ENCODE measurements at regions not wholly inside any gene's neighbourhood (a gene's known extent, or its start where the extent isn't known, plus 50 kb on each side); places are given as distances from the start of the nearest gene placed in this dataset.
A peak's percentile ranks its signal among the peaks of the same experiment; 100 is the strongest.

GRCh38 chr6:19325335-19325789 is 511.8 kb upstream of the ID4 start:
- peak; percentile 38 for DNase-seq (ENCODE audit: low spot score)
- in situ Hi-C loops (cut with HindIII; ENCODE audit: low sequenced_read_pairs): no loop called here

GRCh38 chr6:19327241-19327640 is 509.9 kb upstream of the ID4 start:
- in situ Hi-C loops (cut with HindIII; ENCODE audit: low sequenced_read_pairs): no loop called here

GRCh38 chr6:19327661-19328060 is 509.5 kb upstream of the ID4 start:
- no peak for DNase-seq (ENCODE audit: low spot score)
- in situ Hi-C loops (cut with HindIII; ENCODE audit: low sequenced_read_pairs): no loop called here

More at GRCh38 chr6:19327241-19327640, 509.9 kb upstream of the ID4 start:
- no peak for DNase-seq (ENCODE audit: low spot score)

- in situ Hi-C loops (cut with HindIII; ENCODE audit: low sequenced_read_pairs): no loop called here
- DNase-seq (ENCODE audit: low spot score): no peak
Measured at GRCh38 chr6:19329078-19329477, 508.1 kb upstream of the ID4 start.

- in situ Hi-C loops (cut with HindIII; ENCODE audit: low sequenced_read_pairs): no loop called here
- no peak for DNase-seq (ENCODE audit: low spot score)
Measured at GRCh38 chr6:19331089-19331488, 506.1 kb upstream of the ID4 start.

- in situ Hi-C loops (cut with HindIII; ENCODE audit: low sequenced_read_pairs): no loop called here
Measured at GRCh38 chr6:19332806-19333460, 504.2 kb upstream of the ID4 start.

GRCh38 chr6:19333936-19334335 is 503.2 kb upstream of the ID4 start:
- DNase-seq (ENCODE audit: low spot score): no peak
- in situ Hi-C loops (cut with HindIII; ENCODE audit: low sequenced_read_pairs): no loop called here

More at GRCh38 chr6:19332806-19333460, 504.2 kb upstream of the ID4 start:
- DNase-seq (ENCODE audit: low spot score): no peak

- in situ Hi-C loops (cut with HindIII; ENCODE audit: low sequenced_read_pairs): no loop called here
Measured at GRCh38 chr6:19336579-19336978, 500.6 kb upstream of the ID4 start.

GRCh38 chr6:19337101-19337500 is 500.1 kb upstream of the ID4 start:
- no peak for DNase-seq (ENCODE audit: low spot score)
- in situ Hi-C loops (cut with HindIII; ENCODE audit: low sequenced_read_pairs): no loop called here

More at GRCh38 chr6:19336579-19336978, 500.6 kb upstream of the ID4 start:
- no peak for DNase-seq (ENCODE audit: low spot score)

- in situ Hi-C loops (cut with HindIII; ENCODE audit: low sequenced_read_pairs): no loop called here
- DNase-seq (ENCODE audit: low spot score): no peak
Measured at GRCh38 chr6:19342616-19343015, 494.6 kb upstream of the ID4 start.

- in situ Hi-C loops (cut with HindIII; ENCODE audit: low sequenced_read_pairs): no loop called here
- no peak for DNase-seq (ENCODE audit: low spot score)
Measured at GRCh38 chr6:19349429-19349828, 487.7 kb upstream of the ID4 start.

GRCh38 chr6:19354181-19354580 is 483.0 kb upstream of the ID4 start:
- in situ Hi-C loops (cut with HindIII; ENCODE audit: low sequenced_read_pairs): no loop called here
- DNase-seq (ENCODE audit: low spot score): no peak

GRCh38 chr6:19356692-19357091 is 480.5 kb upstream of the ID4 start:
- in situ Hi-C loops (cut with HindIII; ENCODE audit: low sequenced_read_pairs): no loop called here
- no peak for DNase-seq (ENCODE audit: low spot score)

GRCh38 chr6:19362396-19362795 is 474.8 kb upstream of the ID4 start:
- DNase-seq (ENCODE audit: low spot score): no peak
- in situ Hi-C loops (cut with HindIII; ENCODE audit: low sequenced_read_pairs): no loop called here

GRCh38 chr6:19368511-19368910 is 468.7 kb upstream of the ID4 start:
- DNase-seq (ENCODE audit: low spot score): no peak
- in situ Hi-C loops (cut with HindIII; ENCODE audit: low sequenced_read_pairs): no loop called here

- in situ Hi-C loops (cut with HindIII; ENCODE audit: low sequenced_read_pairs): no loop called here
- DNase-seq (ENCODE audit: low spot score): no peak
Measured at GRCh38 chr6:19369785-19370184, 467.4 kb upstream of the ID4 start.

- in situ Hi-C loops (cut with HindIII; ENCODE audit: low sequenced_read_pairs): no loop called here
Measured at GRCh38 chr6:19370831-19371230, 466.3 kb upstream of the ID4 start.

GRCh38 chr6:19375613-19376012 is 461.6 kb upstream of the ID4 start:
- in situ Hi-C loops (cut with HindIII; ENCODE audit: low sequenced_read_pairs): no loop called here
- DNase-seq (ENCODE audit: low spot score): no peak

More at GRCh38 chr6:19370831-19371230, 466.3 kb upstream of the ID4 start:
- DNase-seq (ENCODE audit: low spot score): no peak

GRCh38 chr6:19377722-19378121 is 459.4 kb upstream of the ID4 start:
- in situ Hi-C loops (cut with HindIII; ENCODE audit: low sequenced_read_pairs): no loop called here
- DNase-seq (ENCODE audit: low spot score): no peak

GRCh38 chr6:19380293-19380692 is 456.9 kb upstream of the ID4 start:
- in situ Hi-C loops (cut with HindIII; ENCODE audit: low sequenced_read_pairs): no loop called here
- no peak for DNase-seq (ENCODE audit: low spot score)

- in situ Hi-C loops (cut with HindIII; ENCODE audit: low sequenced_read_pairs): no loop called here
- DNase-seq (ENCODE audit: low spot score): no peak
Measured at GRCh38 chr6:19382676-19383075, 454.5 kb upstream of the ID4 start.

Data from G401 (cell line).